ENCODE measurements at regions not wholly inside any gene's neighbourhood (a gene's known extent, or its start where the extent isn't known, plus 50 kb on each side); places are given as distances from the start of the nearest gene placed in this dataset.

DNA sequence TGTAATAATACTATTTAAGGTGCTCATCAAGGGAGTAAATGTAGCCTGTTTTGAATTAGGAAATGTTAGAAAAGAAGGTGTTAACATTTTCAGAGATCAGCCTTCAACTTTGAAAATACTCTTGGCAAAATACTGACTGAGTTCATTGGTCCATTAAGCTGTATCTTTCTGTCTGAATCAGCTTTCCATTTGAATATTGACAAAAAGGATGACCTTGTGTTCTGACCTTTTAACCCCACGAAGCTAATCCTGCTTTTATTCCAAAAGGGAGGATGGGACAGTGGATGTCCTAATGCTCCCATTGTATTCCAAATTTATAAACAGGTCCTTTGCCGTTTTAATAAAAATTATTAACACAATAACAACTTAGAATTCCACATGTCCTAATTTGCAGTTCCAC lies 259.7 kb upstream of the NRIP1 start:
- DNase-seq (ENCODE audit: low read depth, low spot score) = no peak
- Histone ChIP-seq H3K27me3 (ENCODE audit: control insufficient read depth, insufficient read depth, low read length) (no peaks in the 10 kb centered on the region), H3K9me3 (ENCODE audit: control insufficient read depth, insufficient read depth, low read length) (peaks cover 12% of the 10 kb centered on the region; the same call in 1 of the 2 replicates), H3K27ac (ENCODE audit: low read depth, low read length) (no peak overlapping the region), H3K4me3 (ENCODE audit: low read depth, low read length) (no peak overlapping the region)
- CTCF ChIA-PET = no interaction called here
- no peak for TF ChIP-seq CTCF (IDR thresholded peaks at IDR 0.05; ENCODE audit: low read depth, low read length)
- POLR2A ChIA-PET = no interaction called here

DNA sequence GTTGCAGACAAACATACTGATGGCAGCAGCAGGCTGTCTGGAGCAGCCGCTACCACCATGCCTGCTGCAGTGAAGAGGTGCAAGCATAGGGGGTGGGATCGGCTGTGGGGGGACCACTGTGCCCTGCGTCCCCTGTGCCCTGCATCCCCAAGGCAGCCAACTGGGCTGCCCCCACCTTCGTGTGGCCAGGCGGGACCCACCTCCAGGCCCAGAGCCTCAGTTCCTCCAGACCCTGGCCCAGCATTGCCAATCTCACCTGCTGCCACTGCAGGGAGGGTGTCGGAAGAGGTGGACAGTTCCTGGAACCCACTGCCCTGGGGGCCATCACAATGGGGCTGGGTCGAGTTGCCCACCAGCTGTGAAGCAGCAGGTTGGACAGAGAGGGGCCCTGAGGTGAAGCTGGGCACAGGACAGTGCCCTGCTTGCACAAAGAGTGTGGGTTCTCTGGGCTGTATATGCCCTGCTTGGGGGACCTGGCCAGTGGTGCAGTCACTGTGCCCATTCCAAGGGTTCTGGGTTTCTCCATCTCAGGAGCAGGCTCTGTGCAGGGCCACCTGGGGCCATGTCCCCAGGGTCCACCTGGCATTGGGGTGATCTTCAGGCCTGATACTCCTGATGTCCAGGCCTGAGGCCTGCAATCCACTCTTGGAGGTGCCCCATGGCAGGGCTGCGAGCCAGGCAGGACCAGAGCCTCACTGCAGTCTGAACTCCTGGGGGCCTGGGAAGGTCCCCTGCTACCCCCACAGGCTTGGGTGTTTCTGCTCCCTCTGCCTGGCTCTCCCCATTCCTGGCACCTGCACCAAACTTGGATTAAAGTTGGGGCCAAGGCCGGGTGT lies 261.4 kb upstream of the NRIP1 start:
- Histone ChIP-seq H3K9me3 (ENCODE audit: control insufficient read depth, insufficient read depth, low read length) (peaks cover 12% of the 10 kb centered on the region; the same call in 1 of the 2 replicates), H3K27ac (ENCODE audit: low read depth, low read length) (no peak overlapping the region), H3K27me3 (ENCODE audit: control insufficient read depth, insufficient read depth, low read length) (no peaks in the 10 kb centered on the region), H3K4me3 (ENCODE audit: low read depth, low read length) (no peak overlapping the region)
- ChIA-PET CTCF (no interaction called here), POLR2A (no interaction called here)
- DNase-seq (ENCODE audit: low read depth, low spot score) = no peak
- TF ChIP-seq CTCF (IDR thresholded peaks at IDR 0.05; ENCODE audit: low read depth, low read length) = no peak

DNA sequence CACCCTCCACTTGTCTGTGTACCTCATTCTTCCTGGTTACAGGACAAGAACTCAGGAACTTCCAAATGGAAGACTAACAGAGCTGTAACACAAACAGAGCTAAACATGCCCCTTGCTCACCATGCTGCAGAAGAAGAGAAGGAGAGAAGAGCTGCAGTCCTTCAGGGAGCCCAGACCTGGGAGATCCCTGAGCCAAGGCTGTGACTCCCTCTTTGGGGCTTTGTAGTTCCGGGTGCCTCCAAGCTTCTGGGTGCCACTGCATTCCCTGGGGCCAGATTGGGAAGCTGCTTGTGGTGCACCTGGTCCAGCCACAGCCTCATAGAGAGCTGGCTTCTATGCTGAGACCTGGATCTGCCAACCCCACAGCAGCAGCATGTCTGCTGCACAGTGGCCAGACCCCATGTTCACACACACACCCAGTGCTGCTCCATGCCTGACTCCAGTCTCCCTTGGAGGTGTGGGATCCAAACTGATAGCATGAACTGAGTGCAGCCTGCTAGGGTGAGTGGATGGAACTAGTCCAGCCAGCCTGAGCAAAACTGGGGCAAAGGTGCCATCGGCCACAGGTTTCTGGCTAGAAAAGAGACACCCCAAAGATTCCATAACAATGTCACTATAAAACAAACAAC lies 263.0 kb upstream of the NRIP1 start:
- no peaks in the 10 kb centered on the region for H3K27me3 ChIP-seq (ENCODE audit: control insufficient read depth, insufficient read depth, low read length)
- no peak overlapping the region for H3K4me3 ChIP-seq (ENCODE audit: low read depth, low read length)
- H3K27ac ChIP-seq (ENCODE audit: low read depth, low read length) = no peak overlapping the region
- CTCF ChIA-PET = no interaction called here
- peaks cover 12% of the 10 kb centered on the region; the same call in 1 of the 2 replicates for H3K9me3 ChIP-seq (ENCODE audit: control insufficient read depth, insufficient read depth, low read length)
- no peak for DNase-seq (ENCODE audit: low read depth, low spot score)
- no peak for TF ChIP-seq CTCF (IDR thresholded peaks at IDR 0.05; ENCODE audit: low read depth, low read length)
- POLR2A ChIA-PET = no interaction called here

GRCh38 chr21:15329191-15329590 lies 264.4 kb upstream of the NRIP1 start:
- H3K27ac ChIP-seq (ENCODE audit: low read depth, low read length) = no peak overlapping the region
- H3K4me3 ChIP-seq (ENCODE audit: low read depth, low read length) = no peak overlapping the region
- H3K27me3 ChIP-seq (ENCODE audit: control insufficient read depth, insufficient read depth, low read length) = no peaks in the 10 kb centered on the region
- ChIA-PET POLR2A (no interaction called here), CTCF (no interaction called here)
- no peak for TF ChIP-seq CTCF (IDR thresholded peaks at IDR 0.05; ENCODE audit: low read depth, low read length)
- no peak for DNase-seq (ENCODE audit: low read depth, low spot score)
- H3K9me3 ChIP-seq (ENCODE audit: control insufficient read depth, insufficient read depth, low read length) = peaks cover 12% of the 10 kb centered on the region; the same call in 1 of the 2 replicates

- no peak for TF ChIP-seq CTCF (IDR thresholded peaks at IDR 0.05; ENCODE audit: low read depth, low read length)
- H3K27ac ChIP-seq (ENCODE audit: low read depth, low read length) = no peak overlapping the region
- no peak overlapping the region for H3K4me3 ChIP-seq (ENCODE audit: low read depth, low read length)
- ChIA-PET CTCF (no interaction called here), POLR2A (no interaction called here)
- peaks cover 12% of the 10 kb centered on the region; the same call in 1 of the 2 replicates for H3K9me3 ChIP-seq (ENCODE audit: control insufficient read depth, insufficient read depth, low read length)
- H3K27me3 ChIP-seq (ENCODE audit: control insufficient read depth, insufficient read depth, low read length) = no peaks in the 10 kb centered on the region
- no peak for DNase-seq (ENCODE audit: low read depth, low spot score)
Observed at GRCh38 chr21:15330872-15331271, 266.1 kb upstream of the NRIP1 start.
